ENCODE measurements at regions not wholly inside any gene's neighbourhood (a gene's known extent, or its start where the extent isn't known, plus 50 kb on each side); places are given as distances from the start of the nearest gene placed in this dataset.
"Not testable (repeated sequence)": the region's sequence is repeated elsewhere in the genome, so short reads cannot be mapped to it uniquely, and the experiment has no call there.

GRCh38 chr4:115456231-115456630, 342.8 kb upstream of the NDST4 start:
- no peak for DNase-seq (ENCODE audit: low read depth)
- no peak overlapping the region for H3K4me3 ChIP-seq (ENCODE audit: low read length)

GRCh38 chr4:115454228-115454627, 340.8 kb upstream of the NDST4 start:
- H3K4me3 ChIP-seq (ENCODE audit: low read length), result no peak overlapping the region
- TF ChIP-seq CTCF (conservative IDR thresholded peaks at IDR 0.05; ENCODE audit: low read depth, low read length), result no peak
- peak; percentile 7 for DNase-seq (ENCODE audit: low read depth)

More at GRCh38 chr4:115456231-115456630, 342.8 kb upstream of the NDST4 start:
- TF ChIP-seq CTCF (conservative IDR thresholded peaks at IDR 0.05; ENCODE audit: low read depth, low read length), result no peak

- no peak for DNase-seq (ENCODE audit: low read depth)
- H3K4me3 ChIP-seq (ENCODE audit: low read length), result no peak overlapping the region
- TF ChIP-seq CTCF (conservative IDR thresholded peaks at IDR 0.05; ENCODE audit: low read depth, low read length), result no peak
These were observed 340.0 kb upstream of the NDST4 start for GRCh38 chr4:115453416-115453815.

- H3K4me3 ChIP-seq (ENCODE audit: low read length); DNase-seq (ENCODE audit: low read depth): not testable (repeated sequence)
These were observed 338.8 kb upstream of the NDST4 start for GRCh38 chr4:115452229-115452628.

- no peak overlapping the region for H3K4me3 ChIP-seq (ENCODE audit: low read length)
- no peak for TF ChIP-seq CTCF (conservative IDR thresholded peaks at IDR 0.05; ENCODE audit: low read depth, low read length)
- no peak for DNase-seq (ENCODE audit: low read depth)
These were observed 324.3 kb upstream of the NDST4 start for GRCh38 chr4:115437739-115438138.

- no peak overlapping the region for H3K4me3 ChIP-seq (ENCODE audit: low read length)
- no peak for TF ChIP-seq CTCF (conservative IDR thresholded peaks at IDR 0.05; ENCODE audit: low read depth, low read length)
- DNase-seq (ENCODE audit: low read depth), result no peak
These were observed 320.1 kb upstream of the NDST4 start for GRCh38 chr4:115433491-115433890.

GRCh38 chr4:115430024-115430423, 316.6 kb upstream of the NDST4 start:
- H3K4me3 ChIP-seq (ENCODE audit: low read length), result no peak overlapping the region
- DNase-seq (ENCODE audit: low read depth), result no peak
- no peak for TF ChIP-seq CTCF (conservative IDR thresholded peaks at IDR 0.05; ENCODE audit: low read depth, low read length)

- no peak overlapping the region for H3K4me3 ChIP-seq (ENCODE audit: low read length)
- TF ChIP-seq CTCF (conservative IDR thresholded peaks at IDR 0.05; ENCODE audit: low read depth, low read length), result no peak
- no peak for DNase-seq (ENCODE audit: low read depth)
These were observed 315.0 kb upstream of the NDST4 start for GRCh38 chr4:115428455-115428854.

Data from retinal pigment epithelial cell (primary cell).